Stimulated activated CD8-positive, alpha-beta memory T cell treated with anti-CD3 and anti-CD28 coated beads, Interleukin-2, amount 100 ng/mL, for 1 hour (primary cell): ENCODE measurements at regions not wholly inside any gene's neighbourhood (a gene's known extent, or its start where the extent isn't known, plus 50 kb on each side); places are given as distances from the start of the nearest gene placed in this dataset.

Experiments used
- DNase-seq, 2 donors: peaks; one replicate each; pipeline ENCODE4 v3.0.0-alpha.2; 2020; ENCODE audit warnings: low read depth in 2 of 2

- DNase-seq, result no peak
These were observed 382.7 kb downstream of the SFMBT2 start for GRCh38 chr10:7027913-7028808.

DNA sequence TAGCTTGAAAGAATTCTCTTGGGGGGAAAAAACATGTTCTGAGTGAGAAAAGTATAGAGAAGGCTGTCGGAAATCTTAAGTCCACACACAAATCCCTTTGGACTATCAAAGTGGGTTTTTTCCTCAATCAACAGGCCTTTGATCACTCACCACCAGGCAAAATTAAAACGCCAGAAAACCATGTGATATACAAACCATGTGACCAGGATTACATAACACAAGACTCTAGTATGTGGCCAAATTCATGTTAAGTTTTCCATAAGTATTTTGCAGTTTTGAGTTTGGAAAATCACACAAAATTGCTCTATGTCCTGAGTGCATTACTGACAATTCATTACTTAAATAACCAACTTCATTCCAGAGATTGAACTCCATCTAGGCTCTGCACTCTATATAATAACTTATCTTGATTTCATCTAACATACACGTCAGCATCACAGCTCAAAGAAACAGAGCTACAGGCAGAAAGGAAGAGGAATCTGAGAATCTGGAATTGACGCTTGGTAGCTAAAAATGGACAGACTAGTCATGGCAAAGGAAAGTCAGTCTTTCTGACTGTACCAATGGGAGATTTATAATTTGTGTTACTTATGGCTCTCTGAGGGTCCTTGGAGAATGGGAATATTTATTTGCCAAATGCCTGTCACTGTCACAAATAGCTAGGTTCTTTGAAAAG lies 383.5 kb downstream of the SFMBT2 start:
- no peak for DNase-seq

DNA sequence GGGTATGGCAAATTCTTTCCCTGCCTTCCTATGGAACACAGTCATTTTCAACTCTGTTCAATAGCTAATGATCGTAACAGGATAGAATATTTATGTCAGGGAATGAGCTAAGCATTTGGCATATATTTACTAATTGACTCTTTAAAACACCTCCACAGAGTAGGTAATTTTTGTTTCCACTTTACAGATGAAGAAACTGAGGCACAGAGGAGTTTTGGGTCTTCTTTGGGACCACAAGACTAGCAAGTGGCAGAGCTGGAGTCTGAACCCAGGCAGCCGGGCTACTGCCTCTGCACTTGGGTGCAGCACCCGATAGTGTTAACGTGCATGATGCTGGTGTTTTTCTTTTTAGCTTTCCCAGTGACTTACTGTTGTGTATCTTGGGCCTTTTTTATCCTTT lies 384.0 kb downstream of the SFMBT2 start:
- no peak for DNase-seq

GRCh38 chr10:7025296-7025695 lies 385.5 kb downstream of the SFMBT2 start:
- no peak for DNase-seq

GRCh38 chr10:7015457-7015856 lies 395.4 kb downstream of the SFMBT2 start:
- DNase-seq, result no peak

DNA sequence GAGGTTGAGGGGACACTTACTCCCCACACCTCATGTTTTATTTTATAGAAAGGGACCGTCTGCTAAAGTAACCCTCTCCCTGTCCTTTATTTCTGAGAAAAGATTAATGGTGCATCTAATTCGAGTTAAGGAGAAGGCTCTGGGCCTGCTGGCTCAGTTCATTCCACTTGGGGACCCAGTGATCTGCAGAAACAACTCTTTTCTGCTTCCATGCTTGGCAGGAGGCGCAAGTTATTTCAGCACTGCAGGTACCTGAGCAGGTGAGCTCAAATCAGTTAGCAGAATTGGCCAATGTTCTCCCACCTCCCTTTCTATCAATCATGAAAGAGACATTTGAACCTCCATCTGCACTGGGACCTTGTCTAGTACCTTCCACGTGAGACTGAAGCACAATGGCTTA lies 396.1 kb downstream of the SFMBT2 start:
- no peak for DNase-seq

- DNase-seq, result no peak
These were observed 398.8 kb downstream of the SFMBT2 start for GRCh38 chr10:7011994-7012393.

GRCh38 chr10:7008645-7009044 lies 402.2 kb downstream of the SFMBT2 start:
- no peak for DNase-seq

DNA sequence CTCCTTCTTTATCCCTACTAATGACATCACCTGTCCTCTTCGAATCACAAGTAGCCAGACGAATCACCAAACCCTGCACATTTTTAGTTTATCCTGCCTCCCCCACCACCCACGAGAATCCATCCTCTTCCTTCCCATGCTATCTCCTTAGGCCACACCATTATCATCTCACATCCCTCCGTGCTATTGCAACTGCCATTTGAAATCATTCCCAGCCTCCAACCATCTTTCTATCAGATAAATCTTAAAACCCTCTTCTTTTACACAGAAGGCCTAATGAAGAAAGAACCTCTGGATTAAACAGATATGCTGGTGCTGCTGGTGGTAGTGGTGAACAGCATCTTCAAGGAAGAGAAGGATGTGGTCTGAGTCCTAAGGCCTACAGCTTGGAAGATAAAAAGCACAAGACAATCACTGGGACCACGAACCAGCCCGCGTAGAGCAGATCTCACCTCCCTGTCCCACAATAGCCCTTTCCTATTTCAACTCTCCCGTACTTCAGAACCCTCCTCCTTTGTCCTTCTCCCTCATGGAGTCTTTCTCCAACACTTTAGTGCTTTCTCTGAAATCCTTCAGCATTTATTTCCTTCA lies 403.1 kb downstream of the SFMBT2 start:
- DNase-seq, result no peak

DNA sequence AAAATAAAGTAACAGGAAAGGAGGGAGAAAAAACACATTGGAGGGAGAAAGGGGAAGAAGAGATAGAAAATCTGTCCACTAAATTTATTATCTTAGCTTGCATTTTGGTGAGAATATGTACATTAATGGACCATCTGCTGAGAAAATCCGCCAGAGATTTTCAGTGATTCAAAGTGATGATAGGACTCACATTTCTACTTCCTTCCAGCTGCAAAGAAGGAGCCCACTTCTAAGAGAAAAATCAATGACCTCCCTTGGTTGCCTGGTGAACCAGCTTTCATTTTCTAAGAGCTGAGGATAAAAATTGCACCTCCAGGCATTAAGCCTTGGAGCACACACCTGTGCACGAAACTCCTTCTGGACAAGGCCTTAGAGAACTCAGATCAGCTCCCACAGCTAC lies 404.3 kb downstream of the SFMBT2 start:
- DNase-seq, result no peak

- DNase-seq, result no peak
These were observed 406.9 kb downstream of the SFMBT2 start for GRCh38 chr10:7003831-7004395.

GRCh38 chr10:7000061-7000460 lies 410.8 kb downstream of the SFMBT2 start:
- no peak for DNase-seq

DNA sequence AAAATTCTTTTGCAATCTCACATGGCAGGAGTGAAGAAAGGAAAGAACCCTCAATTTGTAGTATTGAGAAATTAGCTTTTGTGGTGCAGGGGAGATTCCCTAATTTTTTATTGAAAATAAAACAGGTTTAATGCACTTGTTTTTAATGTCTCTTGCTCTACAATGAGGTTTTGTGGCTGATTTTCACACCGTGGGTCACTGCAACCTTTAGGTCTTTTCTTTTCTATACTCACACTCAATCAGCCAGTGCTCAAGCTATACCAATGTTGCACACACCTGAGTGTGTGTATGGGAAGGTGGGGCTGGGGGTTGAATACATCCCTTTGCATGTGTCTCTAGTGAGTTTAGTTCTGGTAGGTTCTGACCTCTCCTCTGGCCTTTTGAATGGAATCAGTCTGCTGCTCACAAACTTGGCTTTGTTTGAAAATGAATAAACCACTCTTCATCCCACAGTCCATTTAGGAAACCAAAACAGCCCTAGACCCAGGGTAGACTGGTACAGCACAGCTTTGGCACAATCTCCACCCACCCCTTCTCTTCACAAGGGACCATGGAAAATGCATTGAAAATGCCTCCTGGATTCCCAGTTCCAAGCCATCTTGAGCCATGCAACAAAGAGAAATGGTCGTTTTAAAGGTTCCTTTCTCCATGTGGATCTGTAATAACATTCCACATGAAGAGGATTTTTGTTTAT lies 411.5 kb downstream of the SFMBT2 start:
- DNase-seq, result no peak

GRCh38 chr10:6997509-6997908 lies 413.3 kb downstream of the SFMBT2 start:
- DNase-seq, result no peak

- no peak for DNase-seq
These were observed 414.4 kb downstream of the SFMBT2 start for GRCh38 chr10:6996431-6996830.

GRCh38 chr10:6995831-6996230 lies 415.0 kb downstream of the SFMBT2 start:
- no peak for DNase-seq

GRCh38 chr10:6995341-6995740 lies 415.3 kb upstream of the PRKCQ start:
- no peak for DNase-seq

- DNase-seq, result no peak
These were observed 410.8 kb upstream of the PRKCQ start for GRCh38 chr10:6990891-6991290.

DNA sequence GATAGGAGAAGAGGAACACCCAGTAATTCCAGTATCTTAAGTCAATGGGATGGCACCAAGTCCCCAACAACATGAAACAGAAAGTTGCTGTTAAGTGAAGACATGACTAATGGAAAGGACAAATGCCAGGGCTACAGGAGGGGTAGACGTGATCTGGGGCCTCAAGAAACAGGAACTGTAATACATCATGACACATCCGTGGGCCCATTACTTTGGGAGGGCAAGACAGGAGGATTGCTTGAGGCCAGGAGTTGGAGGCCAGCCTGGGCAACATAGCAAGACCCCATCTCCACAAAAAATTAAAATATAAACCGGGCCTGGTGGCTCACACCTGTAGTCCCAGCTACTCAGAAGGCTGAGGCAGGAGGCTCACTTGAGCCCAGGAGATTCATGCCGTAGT lies 408.6 kb upstream of the PRKCQ start:
- no peak for DNase-seq

DNA sequence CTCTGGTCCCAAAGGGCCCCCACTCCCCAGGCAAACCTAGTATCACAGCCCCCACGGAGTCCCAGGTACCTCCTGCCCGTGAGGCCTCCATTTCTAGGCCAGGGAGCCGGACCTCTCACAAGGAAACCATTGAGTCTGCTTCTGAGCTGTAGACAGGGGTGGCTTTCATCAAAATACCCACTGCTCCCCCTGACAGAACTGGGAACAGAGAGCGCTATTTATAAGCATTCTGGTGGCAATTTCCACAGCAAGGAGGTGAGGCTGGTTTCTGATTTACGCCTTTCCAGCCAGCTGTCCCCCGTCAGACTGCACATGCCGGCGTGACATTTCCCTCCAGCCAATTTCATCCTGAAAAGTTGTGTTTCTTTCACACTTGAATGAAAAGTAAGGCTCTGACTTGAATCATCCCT lies 407.5 kb upstream of the PRKCQ start:
- DNase-seq, result no peak

- DNase-seq, result no peak
These were observed 406.9 kb upstream of the PRKCQ start for GRCh38 chr10:6986927-6987326.

DNA sequence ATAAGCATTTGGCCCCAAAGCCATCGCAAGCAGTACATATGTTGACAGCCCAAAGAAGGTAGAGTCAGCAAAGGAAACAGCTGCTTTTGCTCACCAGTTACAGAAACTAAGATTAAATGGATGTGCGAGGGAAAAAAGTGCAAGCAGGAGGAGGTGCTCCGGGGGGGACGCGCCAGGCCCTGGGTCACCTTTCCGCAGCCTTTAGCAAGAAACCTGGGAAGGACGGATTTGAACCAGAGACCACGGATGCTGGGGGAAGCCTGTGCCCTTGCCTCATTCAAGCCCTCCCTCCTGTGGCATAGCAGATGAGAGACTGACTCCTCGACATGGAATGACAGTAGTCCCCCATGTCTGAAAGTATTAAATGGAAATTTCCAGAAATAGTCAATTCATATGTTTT lies 405.6 kb upstream of the PRKCQ start:
- DNase-seq, result no peak
